A673 (cell line): ENCODE measurements at regions not wholly inside any gene's neighbourhood (a gene's known extent, or its start where the extent isn't known, plus 50 kb on each side); places are given as distances from the start of the nearest gene placed in this dataset.

Source experiments
- BruUV-seq: library from RNA; stranded (reverse); fragments of 400-500 nt; replicated peaks from 2 replicates; lab custom pipeline; 2021; lab: Mats Ljungman, UMichigan
- CTCF ChIA-PET: fragments of 300-600 bp; sonication (Branson Sonifier 250); formaldehyde crosslinking; loops from one replicate; lab custom pipeline; 2022; ENCODE audit warnings: antibody characterized with exemption; lab: Charles Lee
- POLR2A ChIA-PET: fragments of 300-600 bp; sonication (Branson Sonifier 250); formaldehyde crosslinking; loops from one replicate; lab custom pipeline; 2022; ENCODE audit warnings: antibody characterized with exemption; ENCODE audit not compliant: low non-redundant PET; lab: Charles Lee
- DNase-seq: peaks from one replicate; pipeline ENCODE4 v3.0.0-alpha.2; 2015; ENCODE audit warnings: low spot score
- H3K27ac ChIP-seq: fragments of 200-600 bp; sonication (generic); 2 replicates; pipeline ENCODE4 v1.5.1; 2016; ENCODE audit warnings: mixed run types, low read depth, mild to moderate bottlenecking, mixed read lengths, antibody characterized with exemption, low read length; ENCODE audit not compliant: poor library complexity, severe bottlenecking
- H3K27me3 ChIP-seq: fragments of 200-600 bp; sonication (generic); replicated peaks from 2 replicates; pipeline ENCODE4 v1.6.1; 2017; ENCODE audit warnings: mixed run types, low read depth, mild to moderate bottlenecking, mixed read lengths, antibody characterized with exemption, low read length; ENCODE audit not compliant: insufficient read depth, poor library complexity
- H3K36me3 ChIP-seq: fragments of 200-600 bp; sonication (generic); 2 replicates; pipeline ENCODE4 v1.6.1; 2016; ENCODE audit warnings: mixed run types, mild to moderate bottlenecking, mixed read lengths, antibody characterized with exemption, low read length; ENCODE audit not compliant: insufficient read depth, poor library complexity, severe bottlenecking
- H3K4me1 ChIP-seq: fragments of 200-600 bp; sonication (generic); 2 replicates; pipeline ENCODE4 v1.6.1; 2017; ENCODE audit warnings: mixed run types, mild to moderate bottlenecking, mixed read lengths, antibody characterized with exemption, low read length; ENCODE audit not compliant: insufficient read depth, poor library complexity, severe bottlenecking
- H3K4me3 ChIP-seq: fragments of 200-600 bp; sonication (generic); 2 replicates; pipeline ENCODE4 v1.5.1; 2016; ENCODE audit warnings: low read depth, mixed run types, mild to moderate bottlenecking, mixed read lengths, low read length; ENCODE audit not compliant: poor library complexity, severe bottlenecking
- H3K9me3 ChIP-seq: fragments of 200-600 bp; sonication (generic); 2 replicates; pipeline ENCODE4 v1.6.1; 2016; ENCODE audit warnings: mixed run types, low read depth, mild to moderate bottlenecking, mixed read lengths, antibody characterized with exemption, low read length; ENCODE audit not compliant: poor library complexity, severe bottlenecking
- CTCF ChIP-seq: fragments of 300-800, 200-600 bp; sonication (generic); conservative IDR thresholded peaks from 2 replicates; pipeline ENCODE4 v1.5.1; 2017; ENCODE audit warnings: low read depth, mild to moderate bottlenecking, antibody characterized with exemption, low read length, moderate library complexity, mixed read lengths
- EZH2 ChIP-seq: fragments of 200-600 bp; sonication (generic); IDR thresholded peaks from 2 replicates; pipeline ENCODE4 v1.6.1; 2017; ENCODE audit warnings: borderline replicate concordance, low read depth, mild to moderate bottlenecking, mixed read lengths, antibody characterized with exemption, low read length; ENCODE audit not compliant: poor library complexity, severe bottlenecking
- intact Hi-C: fragments of 100-400 bp; cut with micrococcal nuclease; formaldehyde crosslinking; loops from one replicate; pipeline ENCODE4 v1.10.0; 2022; ENCODE audit not compliant: unreplicated experiment

GRCh38 chr1:192059407-192059806, 98.9 kb upstream of the RGS18 start:
- Histone ChIP-seq H3K9me3 (no peaks in the 10 kb centered on the region), H3K4me3 (no peak overlapping the region), H3K27me3 (no peaks in the 10 kb centered on the region), H3K36me3 (no peaks in the 10 kb centered on the region), H3K27ac (no peak overlapping the region), H3K4me1 (peaks cover 15% of the 10 kb centered on the region)
- intact Hi-C loops, result no loop called here
- CTCF ChIA-PET, result no interaction called here
- TF ChIP-seq CTCF, result no peak
- TF ChIP-seq EZH2, result no peak
- no TSS peak for BruUV-seq
- DNase-seq, result no peak
- POLR2A ChIA-PET, result no interaction called here

- intact Hi-C loops, result no loop called here
- no peaks in the 10 kb centered on the region for H3K9me3 ChIP-seq
- H3K27me3 ChIP-seq, result no peaks in the 10 kb centered on the region
- no peak for DNase-seq
- no peaks in the 10 kb centered on the region for H3K36me3 ChIP-seq
- BruUV-seq, result no TSS peak
- TF ChIP-seq EZH2, result no peak
- no peak for TF ChIP-seq CTCF
- no peak overlapping the region for H3K4me3 ChIP-seq
- peaks cover 15% of the 10 kb centered on the region for H3K4me1 ChIP-seq
- POLR2A ChIA-PET, result no interaction called here
- H3K27ac ChIP-seq, result no peak overlapping the region
- CTCF ChIA-PET, result no interaction called here
These were observed 96.7 kb upstream of the RGS18 start for GRCh38 chr1:192061556-192061955.

GRCh38 chr1:192065087-192065486, 93.2 kb upstream of the RGS18 start:
- Histone ChIP-seq H3K4me3 (no peak overlapping the region), H3K9me3 (no peaks in the 10 kb centered on the region), H3K36me3 (no peaks in the 10 kb centered on the region), H3K27me3 (no peaks in the 10 kb centered on the region), H3K27ac (no peak overlapping the region), H3K4me1 (peaks cover 3% of the 10 kb centered on the region)
- DNase-seq, result no peak
- intact Hi-C loops, result no loop called here
- ChIA-PET CTCF (interaction anchor here (0.6 kb wide), 1 partner anchor 75 kb away, joined by 5 read pairs; no protein-coding TSS in a partner anchor), POLR2A (no interaction called here)
- no peak for TF ChIP-seq CTCF
- no peak for TF ChIP-seq EZH2
- BruUV-seq, result no TSS peak
